ENCODE measurements at regions not wholly inside any gene's neighbourhood (a gene's known extent, or its start where the extent isn't known, plus 50 kb on each side); places are given as distances from the start of the nearest gene placed in this dataset.
"Not testable (repeated sequence)": the region's sequence is repeated elsewhere in the genome, so short reads cannot be mapped to it uniquely, and the experiment has no call there.

DNA sequence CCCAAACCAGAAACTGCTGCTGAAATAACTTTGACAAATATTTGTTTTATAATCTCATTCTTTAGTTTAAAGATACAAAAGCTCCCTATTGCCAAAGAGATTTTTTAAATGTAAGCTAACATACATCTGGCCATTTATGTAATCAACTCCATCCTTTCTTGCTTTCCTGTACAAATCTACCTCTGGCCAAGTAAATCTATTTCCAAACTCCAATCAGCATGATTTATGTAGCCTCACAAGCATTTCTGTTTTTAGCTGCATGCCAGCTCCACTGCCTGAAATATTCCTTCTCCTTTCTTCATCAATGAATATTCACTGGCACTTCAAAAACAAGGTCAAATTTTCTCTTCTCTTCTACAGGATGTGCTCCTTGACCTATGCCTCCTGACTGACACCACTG, 80.0 kb downstream of the SHOX2 start:
- DNase-seq = no peak

DNA sequence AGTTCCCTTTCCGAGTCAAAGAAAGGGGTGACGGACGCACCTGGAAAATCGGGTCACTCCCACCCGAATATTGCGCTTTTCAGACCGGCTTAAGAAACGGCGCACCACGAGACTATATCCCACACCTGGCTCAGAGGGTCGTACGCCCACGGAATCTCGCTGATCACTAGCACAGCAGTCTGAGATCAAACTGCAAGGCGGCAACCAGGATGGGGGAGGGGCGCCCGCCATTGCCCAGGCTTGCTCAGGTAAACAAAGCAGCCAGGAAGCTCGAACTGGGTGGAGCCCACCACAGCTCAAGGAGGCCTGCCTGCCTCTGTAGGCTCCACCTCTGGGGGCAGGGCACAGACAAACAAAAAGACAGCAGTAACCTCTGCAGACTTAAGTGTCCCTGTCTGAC, 86.3 kb downstream of the SHOX2 start:
- DNase-seq = not testable (repeated sequence)

DNA sequence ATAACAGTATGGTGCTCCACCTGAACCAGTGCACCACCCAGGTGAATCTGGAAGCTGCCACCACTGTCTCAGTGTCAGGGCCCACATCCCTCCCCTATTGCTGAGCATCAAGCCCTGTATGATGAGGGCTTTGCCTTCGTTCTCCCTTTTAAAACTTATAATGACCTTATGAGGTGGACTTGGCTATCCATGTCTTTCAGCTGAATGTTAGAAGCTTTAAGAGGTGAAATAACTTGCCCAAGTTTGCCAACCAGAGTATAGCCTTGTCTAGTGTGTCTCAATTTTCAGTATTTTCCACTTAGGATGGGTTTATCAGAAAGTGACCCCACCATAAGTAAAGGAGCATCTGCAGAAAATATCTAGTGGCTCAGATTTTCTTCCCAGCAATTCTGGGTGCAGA, 87.8 kb downstream of the SHOX2 start:
- no peak for DNase-seq

GRCh38 chr3:158012901-158013300, 93.3 kb downstream of the SHOX2 start:
- no peak for DNase-seq

GRCh38 chr3:158005391-158006100, 100.7 kb downstream of the SHOX2 start:
- no peak for DNase-seq

DNA sequence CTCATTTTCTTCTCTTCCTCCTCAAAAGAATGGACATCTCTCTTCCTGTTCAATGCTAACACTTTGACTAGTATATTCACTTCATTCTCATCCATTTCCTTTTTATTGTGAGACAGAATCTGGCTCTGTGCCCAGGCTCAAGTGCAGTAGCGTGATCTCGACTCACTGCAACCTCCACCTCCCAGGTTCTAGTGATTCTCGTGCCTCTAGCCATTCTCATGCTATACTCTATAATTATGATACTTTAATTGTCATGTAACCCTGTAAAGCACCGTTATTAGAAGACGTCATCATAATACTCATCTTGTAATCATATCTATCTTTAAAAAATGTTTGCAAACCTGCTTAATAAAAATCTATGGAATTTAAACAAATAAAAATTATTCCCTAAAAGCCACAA, 107.0 kb downstream of the SHOX2 start:
- no peak for DNase-seq

DNA sequence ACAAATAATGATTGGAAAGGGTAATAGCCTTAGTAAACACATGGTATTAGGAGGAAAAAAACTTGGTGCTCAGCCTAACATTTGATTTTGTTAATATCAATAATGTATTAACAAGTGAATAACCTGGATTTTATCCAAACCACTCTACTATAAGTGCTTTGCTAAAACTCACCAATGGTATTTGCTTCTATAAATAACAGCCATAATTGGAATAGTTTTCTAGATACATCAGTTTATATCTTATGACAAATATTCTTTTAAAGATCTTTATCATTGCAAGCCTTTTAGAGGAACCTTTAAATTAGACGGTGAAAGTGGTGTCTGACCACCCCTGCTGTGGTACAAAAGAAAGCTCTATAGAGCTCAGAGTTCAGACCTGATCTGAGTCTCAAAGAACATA, 123.9 kb downstream of the SHOX2 start:
- no peak for DNase-seq

- DNase-seq = peak; percentile 30
Measured at GRCh38 chr3:157981819-157982218, 124.4 kb downstream of the SHOX2 start.

DNA sequence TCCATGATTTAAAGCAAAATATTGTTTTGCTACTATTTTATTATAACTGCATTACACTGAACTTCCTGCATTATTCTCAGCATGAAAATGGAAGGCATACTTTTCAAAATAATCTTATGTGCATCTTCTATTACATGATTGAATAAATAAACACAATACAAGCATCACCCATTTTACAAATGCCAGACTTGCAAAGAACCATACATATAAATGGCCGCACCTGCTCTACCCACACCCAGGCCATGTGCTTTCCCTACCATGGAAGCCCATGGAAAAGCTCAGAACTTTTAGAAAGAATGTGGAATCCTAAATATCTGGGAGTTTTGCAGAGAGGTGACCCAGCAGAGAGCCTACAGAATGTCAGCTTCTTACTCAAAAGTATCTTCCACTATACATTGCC, 127.2 kb downstream of the SHOX2 start:
- no peak for DNase-seq

DNA sequence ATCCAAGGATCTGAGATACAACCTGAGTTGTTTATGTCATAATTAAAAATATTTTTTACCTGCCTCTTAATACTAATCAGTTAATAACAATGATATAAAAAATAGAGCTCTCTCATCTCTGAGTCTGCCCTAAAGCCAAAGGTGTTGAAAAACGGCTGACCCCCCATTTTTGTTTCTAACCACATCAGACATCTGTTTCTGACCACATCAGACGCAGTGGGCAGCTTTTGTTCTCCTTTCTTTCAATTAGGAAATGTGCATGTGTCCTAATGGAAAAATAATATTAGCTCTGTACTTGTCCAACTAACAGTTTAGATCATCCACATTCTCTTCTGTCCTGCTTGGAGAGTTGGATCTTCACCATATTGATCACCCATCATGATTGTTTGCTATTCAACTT, 144.6 kb downstream of the SHOX2 start:
- DNase-seq = no peak

DNA sequence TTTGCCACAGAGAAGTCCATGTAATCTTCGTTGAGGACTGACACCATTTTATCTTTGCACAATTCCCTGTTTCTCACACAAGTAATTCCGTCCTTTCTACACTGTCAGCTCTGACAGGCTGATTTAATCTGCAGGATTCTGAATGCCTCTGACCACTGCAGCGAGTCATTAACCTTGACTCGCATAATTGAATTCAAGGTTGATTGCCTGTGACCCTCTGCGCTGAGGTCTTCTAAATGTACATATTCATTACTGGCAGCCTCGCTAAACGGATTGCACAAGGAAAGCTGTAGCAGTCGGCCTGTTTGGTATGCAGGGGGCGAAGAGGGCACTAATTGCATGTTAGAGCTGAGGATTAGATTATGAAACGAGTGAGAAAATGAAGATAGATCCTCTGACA, 147.8 kb downstream of the SHOX2 start:
- no peak for DNase-seq

DNA sequence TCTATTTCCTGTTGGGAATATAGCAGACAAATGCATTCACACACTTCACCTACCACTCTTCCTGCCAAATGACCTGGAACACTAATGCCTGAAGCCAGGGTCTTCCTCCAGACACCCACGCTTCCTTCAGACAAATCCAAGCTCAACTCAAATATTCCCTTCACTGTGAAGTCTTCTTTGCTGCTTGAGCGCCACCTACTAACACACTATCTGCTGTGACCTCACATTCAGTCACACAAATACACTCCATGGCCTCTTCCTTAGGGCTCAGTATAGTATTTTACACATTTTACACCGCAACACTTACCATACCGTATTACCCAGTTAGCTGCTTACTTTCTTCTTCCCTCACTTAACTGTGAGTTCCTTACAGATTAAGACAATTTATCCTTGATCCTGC, 149.4 kb downstream of the SHOX2 start:
- DNase-seq = no peak

GRCh38 chr3:157956176-157956575, 150.0 kb downstream of the SHOX2 start:
- no peak for DNase-seq

- DNase-seq = no peak
Measured at GRCh38 chr3:157953565-157953964, 152.7 kb downstream of the SHOX2 start.

- DNase-seq = no peak
Measured at GRCh38 chr3:157948605-157949383, 157.4 kb downstream of the SHOX2 start.

DNA sequence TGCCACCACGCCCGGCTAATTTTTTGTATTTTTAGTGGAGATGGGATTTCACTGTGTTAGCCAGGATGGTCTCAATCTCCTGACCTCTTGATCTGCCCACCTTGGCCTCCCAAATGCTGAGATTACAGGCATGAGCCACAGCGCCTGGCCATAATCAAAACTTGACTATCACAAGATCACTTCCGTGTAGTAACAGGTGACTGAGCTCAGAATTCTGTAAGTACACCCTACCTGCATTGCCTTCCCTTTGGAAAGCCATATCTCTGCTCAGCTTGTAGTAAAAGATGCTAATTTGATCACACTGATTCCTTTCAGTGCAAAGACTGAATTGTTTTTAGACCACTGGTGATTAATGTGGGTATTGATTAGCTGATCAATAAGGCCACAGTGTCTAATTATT, 167.1 kb downstream of the SHOX2 start:
- DNase-seq = no peak

DNA sequence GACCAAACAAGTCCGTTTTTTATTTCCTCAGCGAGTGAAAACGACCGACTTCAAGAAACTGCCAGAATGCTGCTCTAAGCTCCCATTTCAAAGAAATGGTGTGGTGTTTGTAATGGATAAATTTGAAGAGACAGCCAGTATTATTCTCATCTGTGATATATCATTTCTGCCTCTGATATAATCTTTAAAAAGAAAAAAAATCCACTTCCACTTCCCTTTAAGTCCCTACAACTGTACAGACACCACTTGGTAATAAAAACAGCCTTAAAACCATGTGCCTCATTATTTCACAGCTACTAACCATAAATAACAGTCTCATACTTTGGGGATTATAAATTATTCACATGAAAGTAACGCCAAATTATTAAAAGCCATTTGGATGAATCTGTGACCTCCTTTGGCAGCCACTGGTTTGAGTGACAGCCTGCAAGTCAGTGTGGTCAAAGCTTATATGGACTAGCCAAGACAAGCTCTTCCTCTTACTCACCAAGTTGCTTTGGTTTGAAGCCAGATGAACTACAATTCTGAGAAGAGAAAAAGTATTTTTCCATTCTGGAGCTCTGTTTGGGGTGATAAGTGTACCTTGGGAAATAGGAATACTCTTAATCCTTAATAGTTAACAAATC, 168.0 kb downstream of the SHOX2 start:
- DNase-seq = no peak

DNA sequence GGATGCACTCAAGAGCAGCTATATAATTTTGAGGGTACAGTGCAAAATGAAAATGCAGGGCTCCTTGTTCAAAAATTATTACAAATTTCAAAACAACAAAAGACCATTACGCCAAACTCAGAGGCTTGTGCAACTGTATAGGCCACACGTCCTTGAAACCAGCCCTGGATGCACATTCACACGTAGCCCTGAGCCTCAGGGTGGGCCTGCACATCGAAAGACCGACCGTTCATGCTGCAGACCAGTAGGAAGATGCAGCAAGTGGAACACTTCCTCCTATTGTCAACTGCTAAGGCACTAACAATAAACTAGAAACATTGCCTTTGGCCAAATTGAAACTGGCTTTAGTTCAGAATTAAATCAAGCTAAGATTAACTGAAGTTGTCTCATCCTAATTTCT, 174.7 kb downstream of the SHOX2 start:
- no peak for DNase-seq

GRCh38 chr3:157930000-157930780, 176.0 kb downstream of the SHOX2 start:
- DNase-seq = no peak

GRCh38 chr3:157926822-157927221, 179.4 kb downstream of the SHOX2 start:
- no peak for DNase-seq

GRCh38 chr3:157922614-157923013, 183.6 kb downstream of the SHOX2 start:
- DNase-seq = no peak

DNA sequence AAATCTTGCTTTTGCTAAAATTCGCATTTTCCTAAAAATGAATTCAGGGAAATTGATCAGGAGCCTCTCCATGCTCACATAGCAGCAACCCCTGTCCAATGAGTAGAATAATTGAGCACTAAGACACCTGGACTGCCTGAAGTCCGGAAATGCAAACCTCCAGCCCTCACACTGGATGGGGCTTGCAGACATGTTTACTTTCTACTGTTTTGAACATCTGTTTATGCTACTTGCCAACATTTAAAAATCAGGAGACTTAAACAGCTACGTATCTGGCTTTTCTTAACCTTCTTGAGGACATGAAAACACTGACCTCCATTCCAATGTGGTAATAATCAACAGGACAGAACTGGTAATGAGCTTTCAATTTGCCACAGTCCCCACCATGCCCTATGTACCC, 184.4 kb downstream of the SHOX2 start:
- DNase-seq = no peak

Measured in T1000 (cell line).